LNCaP clone FGC (cell line): ENCODE measurements at regions not wholly inside any gene's neighbourhood (a gene's known extent, or its start where the extent isn't known, plus 50 kb on each side); places are given as distances from the start of the nearest gene placed in this dataset.
A peak's percentile ranks its signal among the peaks of the same experiment; 100 is the strongest.

Experiments used
- DNase-seq: peaks from one replicate; pipeline ENCODE4 v3.0.0-alpha.2; 2011; ENCODE audit warnings: low read depth
- H3K4me3 ChIP-seq: 2 replicates; pipeline ENCODE4 v1.5.1; 2011; ENCODE audit warnings: mild to moderate bottlenecking, low read depth, low read length, control low read depth
- CTCF ChIP-seq: IDR thresholded peaks from 2 replicates; pipeline ENCODE4 v1.5.1; 2012; ENCODE audit warnings: mild to moderate bottlenecking; ENCODE audit not compliant: control insufficient read depth, insufficient read depth; ENCODE audit errors: extremely low read depth

- no peak for TF ChIP-seq CTCF
- no peak overlapping the region for H3K4me3 ChIP-seq
- peak; percentile 59 for DNase-seq
These were observed 57.4 kb upstream of the COX10 start for GRCh38 chr17:14011740-14012405.

GRCh38 chr17:14014657-14015056, 54.6 kb upstream of the COX10 start:
- H3K4me3 ChIP-seq, result no peak overlapping the region
- no peak for DNase-seq
- TF ChIP-seq CTCF, result no peak

- DNase-seq, result no peak
- no peak overlapping the region for H3K4me3 ChIP-seq
- TF ChIP-seq CTCF, result no peak
These were observed 54.0 kb upstream of the COX10 start for GRCh38 chr17:14015271-14015670.

GRCh38 chr17:14016858-14017257, 52.4 kb upstream of the COX10 start:
- no peak overlapping the region for H3K4me3 ChIP-seq
- no peak for TF ChIP-seq CTCF
- no peak for DNase-seq

GRCh38 chr17:14019186-14019956, 49.9 kb upstream of the COX10 start:
- no peak for TF ChIP-seq CTCF
- DNase-seq, result peak; percentile 11
- H3K4me3 ChIP-seq, result no peak overlapping the region
